Liver (tissue), 3 donors: ENCODE measurements at regions not wholly inside any gene's neighbourhood (a gene's known extent, or its start where the extent isn't known, plus 50 kb on each side); places are given as distances from the start of the nearest gene placed in this dataset.

Experiments used
- ATF3 ChIP-seq: IDR thresholded peaks from 2 replicates; pipeline ENCODE4 v1.6.1; 2016; ENCODE audit warnings: antibody characterized with exemption
- EGR1 ChIP-seq, 2 donors: IDR thresholded peaks; 2 replicates each; pipeline ENCODE4 v1.6.1; 2016 to 2018; ENCODE audit warnings: antibody characterized with exemption in 2 of 2, low read depth in 2 of 2
- RAD21 ChIP-seq, 2 donors: IDR thresholded peaks; 2 replicates each; pipeline ENCODE4 v1.6.1; 2016; ENCODE audit warnings: antibody characterized with exemption in 2 of 2, mild to moderate bottlenecking in 2 of 2
- RXRA ChIP-seq, 2 donors: IDR thresholded peaks; 2 replicates each; pipeline ENCODE4 v1.6.1; 2017 to 2018; ENCODE audit warnings: antibody characterized with exemption in 2 of 2, mild to moderate bottlenecking in 1 of 2
- SP1 ChIP-seq: IDR thresholded peaks from 2 replicates; pipeline ENCODE4 v1.6.1; 2018; ENCODE audit warnings: antibody characterized with exemption, mild to moderate bottlenecking
- TAF1 ChIP-seq: conservative IDR thresholded peaks from 2 replicates; pipeline ENCODE4 v1.6.1; 2016; ENCODE audit warnings: antibody characterized with exemption, mild to moderate bottlenecking
- TF ChIP-seq, protein P1 (sequence below): fragments of 150-350 bp; IDR thresholded peaks from 2 replicates; pipeline ENCODE4 v1.5.1; 2017; ENCODE audit warnings: improper control_type of control experiment, low read depth, low read length; ENCODE audit not compliant: missing input control
- donor health status: healthy.
- donor health status: healthy.

DNA sequence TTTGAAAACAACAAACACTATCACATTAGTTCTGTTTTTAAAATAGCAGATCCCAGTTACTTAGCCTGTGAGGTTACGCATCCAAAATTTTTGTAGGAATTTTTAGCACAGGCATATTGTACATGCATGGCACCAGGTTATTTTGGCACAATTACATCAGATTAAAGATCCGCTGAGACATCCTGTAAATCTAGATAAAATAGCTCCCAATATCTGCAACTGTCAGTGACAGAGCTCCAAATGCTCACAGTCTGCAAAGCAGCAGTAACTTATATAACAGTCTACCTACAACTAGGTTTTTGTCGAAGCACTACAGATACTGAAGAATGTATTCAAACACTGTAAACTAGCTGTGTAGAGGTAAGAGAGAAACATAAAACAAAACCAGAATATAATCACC is 200.7 kb upstream of the KCNH7 start:
- TF ChIP-seq TAF1 (no peak), EGR1 (IDR thresholded peaks at IDR 0.05; ENCODE audit: low read depth in 2 of 2) (no peak), ATF3 (no peak), RXRA (IDR thresholded peaks at IDR 0.05) (no peak), SP1 (no peak), RAD21 (IDR thresholded peaks at IDR 0.05) (no peak)
- TF ChIP-seq, protein P1, sequence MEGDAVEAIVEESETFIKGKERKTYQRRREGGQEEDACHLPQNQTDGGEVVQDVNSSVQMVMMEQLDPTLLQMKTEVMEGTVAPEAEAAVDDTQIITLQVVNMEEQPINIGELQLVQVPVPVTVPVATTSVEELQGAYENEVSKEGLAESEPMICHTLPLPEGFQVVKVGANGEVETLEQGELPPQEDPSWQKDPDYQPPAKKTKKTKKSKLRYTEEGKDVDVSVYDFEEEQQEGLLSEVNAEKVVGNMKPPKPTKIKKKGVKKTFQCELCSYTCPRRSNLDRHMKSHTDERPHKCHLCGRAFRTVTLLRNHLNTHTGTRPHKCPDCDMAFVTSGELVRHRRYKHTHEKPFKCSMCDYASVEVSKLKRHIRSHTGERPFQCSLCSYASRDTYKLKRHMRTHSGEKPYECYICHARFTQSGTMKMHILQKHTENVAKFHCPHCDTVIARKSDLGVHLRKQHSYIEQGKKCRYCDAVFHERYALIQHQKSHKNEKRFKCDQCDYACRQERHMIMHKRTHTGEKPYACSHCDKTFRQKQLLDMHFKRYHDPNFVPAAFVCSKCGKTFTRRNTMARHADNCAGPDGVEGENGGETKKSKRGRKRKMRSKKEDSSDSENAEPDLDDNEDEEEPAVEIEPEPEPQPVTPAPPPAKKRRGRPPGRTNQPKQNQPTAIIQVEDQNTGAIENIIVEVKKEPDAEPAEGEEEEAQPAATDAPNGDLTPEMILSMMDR, result no peak
